Dendritic cell treated with granulocyte-macrophage colony-stimulating factor and Interleukin-4, amounts not matched to agents 40 ng/mL and 50 ng/mL, for 4 days (primary cell): ENCODE measurements at regions not wholly inside any gene's neighbourhood (a gene's known extent, or its start where the extent isn't known, plus 50 kb on each side); places are given as distances from the start of the nearest gene placed in this dataset.

ENCODE experiments used
- H3K27ac Mint-ChIP-seq: one replicate; pipeline ENCODE4 v1.8.0; 2022; ENCODE audit warnings: mild to moderate bottlenecking, mixed read lengths
- H3K27me3 Mint-ChIP-seq: one replicate; pipeline ENCODE4 v1.8.0; 2022; ENCODE audit warnings: mild to moderate bottlenecking, mixed read lengths
- H3K36me3 Mint-ChIP-seq: one replicate; pipeline ENCODE4 v1.8.0; 2022; ENCODE audit warnings: low read depth, mixed read lengths
- H3K4me1 Mint-ChIP-seq: one replicate; pipeline ENCODE4 v1.8.0; 2022; ENCODE audit warnings: low read depth, mixed read lengths
- H3K4me3 Mint-ChIP-seq: one replicate; pipeline ENCODE4 v1.8.0; 2022; ENCODE audit warnings: mild to moderate bottlenecking, moderate library complexity, mixed read lengths
- H3K9me3 Mint-ChIP-seq: one replicate; pipeline ENCODE4 v1.8.0; 2022; ENCODE audit warnings: mixed read lengths
- intact Hi-C: fragments of 100-400 bp; cut with micrococcal nuclease; formaldehyde crosslinking; loops from one replicate; pipeline ENCODE4 v1.15.0; 2022

DNA sequence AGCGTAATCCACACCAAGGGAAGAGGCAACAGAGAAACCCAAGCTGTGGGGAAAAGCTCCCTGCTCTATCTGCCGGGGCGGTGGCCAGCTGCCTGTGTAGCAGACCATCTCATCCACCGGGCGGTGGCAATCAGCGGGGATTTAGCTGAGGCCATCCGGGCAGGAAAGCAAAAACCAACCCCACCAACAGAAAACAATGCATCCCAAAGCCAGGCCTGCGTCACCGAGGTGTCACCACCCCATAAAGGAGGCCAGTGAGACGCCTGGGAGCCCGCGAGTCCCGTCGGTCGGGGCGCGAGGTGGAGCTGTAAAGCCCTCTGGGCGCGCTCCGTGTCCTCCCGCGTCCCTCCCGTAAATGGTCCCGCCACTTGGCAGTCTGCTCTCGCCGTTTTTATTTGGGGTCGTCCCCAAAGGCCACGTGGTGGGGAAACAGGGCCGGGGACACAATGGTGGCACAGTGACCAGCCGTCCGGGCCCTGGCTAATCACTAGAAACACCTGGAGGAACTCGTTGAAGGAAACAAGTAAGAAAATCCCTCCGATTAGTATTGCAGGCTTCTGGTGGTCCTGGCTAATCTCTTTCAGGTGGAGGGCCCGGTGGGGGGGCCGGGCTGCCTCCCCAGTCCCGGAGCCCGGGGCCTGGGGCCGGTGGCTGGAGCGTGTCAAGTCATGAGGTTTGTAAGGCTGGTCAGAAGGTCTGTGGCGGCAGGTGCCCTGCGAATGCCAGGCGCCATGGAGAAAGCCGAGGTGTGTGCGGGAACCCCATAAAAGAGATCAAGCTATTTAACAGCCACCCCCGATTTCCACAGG is 94.7 kb upstream of the GSC start:
- Mint-ChIP-seq H3K27ac (no peak overlapping the region), H3K4me1 (no peaks in the 10 kb centered on the region), H3K4me3 (no peak overlapping the region), H3K27me3 (peaks cover 27% of the 10 kb centered on the region), H3K9me3 (no peaks in the 10 kb centered on the region), H3K36me3 (no peaks in the 10 kb centered on the region)
- intact Hi-C loops = loop anchor here (2.0 kb wide), 1 partner anchor 48 kb away; no protein-coding TSS in a partner anchor

DNA sequence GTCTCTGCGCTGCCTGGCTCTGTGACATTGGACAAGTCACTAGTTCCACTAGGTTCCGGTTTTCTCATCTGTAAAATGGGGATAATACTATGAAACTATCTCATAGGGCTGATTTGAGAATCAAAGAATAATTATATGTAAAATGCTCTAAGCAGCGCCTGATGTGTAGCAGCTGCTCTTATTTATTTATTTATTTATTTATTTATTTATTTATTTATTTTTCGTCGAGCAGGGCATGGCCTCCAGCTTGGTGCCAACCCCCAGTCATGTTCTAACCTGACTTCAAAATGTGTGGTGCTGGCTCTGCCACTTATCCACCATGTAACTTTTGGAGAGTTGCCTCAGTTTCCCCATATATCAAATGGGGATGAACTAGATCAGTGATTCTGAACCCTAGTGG is 93.5 kb upstream of the GSC start:
- intact Hi-C loops = no loop called here
- Mint-ChIP-seq H3K27me3 (peaks cover 27% of the 10 kb centered on the region), H3K4me1 (no peaks in the 10 kb centered on the region), H3K9me3 (no peaks in the 10 kb centered on the region), H3K4me3 (no peak overlapping the region), H3K36me3 (no peaks in the 10 kb centered on the region), H3K27ac (no peak overlapping the region)

DNA sequence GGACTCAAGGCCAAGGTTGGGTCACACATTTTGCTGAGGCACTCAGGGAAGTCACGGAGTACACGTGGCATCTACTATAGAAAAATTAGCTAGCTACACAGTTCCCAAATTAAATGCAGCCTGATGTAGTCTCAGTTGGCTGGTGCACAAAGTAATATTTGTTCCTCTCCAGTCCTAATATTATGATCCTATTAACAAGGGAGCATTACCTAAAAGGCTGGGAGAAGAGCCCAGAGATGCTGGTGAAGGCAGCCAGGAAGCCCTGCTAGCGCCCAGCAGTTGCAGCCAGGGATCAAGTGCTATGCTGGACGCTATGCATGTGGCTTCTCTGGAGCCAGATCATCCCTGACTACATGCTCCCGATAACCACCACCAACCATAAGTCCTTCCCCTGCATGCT is 88.0 kb upstream of the GSC start:
- no peak overlapping the region for H3K4me3 Mint-ChIP-seq
- H3K36me3 Mint-ChIP-seq = no peaks in the 10 kb centered on the region
- intact Hi-C loops = no loop called here
- H3K4me1 Mint-ChIP-seq = no peaks in the 10 kb centered on the region
- H3K27me3 Mint-ChIP-seq = peaks cover 8% of the 10 kb centered on the region
- no peak overlapping the region for H3K27ac Mint-ChIP-seq
- H3K9me3 Mint-ChIP-seq = peaks cover 9% of the 10 kb centered on the region

DNA sequence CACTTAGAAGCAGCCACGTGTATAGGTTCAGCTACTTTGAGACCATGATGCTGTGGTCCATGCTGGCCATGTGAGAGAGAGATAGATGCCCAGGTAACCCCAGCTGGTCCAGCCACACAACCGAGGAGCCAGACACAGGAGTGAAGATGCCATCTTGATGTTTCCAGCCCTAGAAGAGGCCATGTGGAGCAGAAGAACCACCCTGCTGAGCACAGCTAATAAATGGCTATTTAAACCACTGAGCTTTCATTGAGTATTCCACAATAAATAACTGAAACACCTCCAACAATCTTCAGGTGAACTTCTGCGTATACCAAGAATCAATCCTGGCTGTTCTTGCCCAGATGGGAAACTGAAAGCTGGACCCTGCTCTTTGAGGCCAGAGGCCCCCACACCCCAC is 84.0 kb upstream of the GSC start:
- intact Hi-C loops = no loop called here
- Mint-ChIP-seq H3K36me3 (no peaks in the 10 kb centered on the region), H3K9me3 (peaks cover 9% of the 10 kb centered on the region), H3K4me3 (no peak overlapping the region), H3K27ac (no peak overlapping the region), H3K27me3 (no peaks in the 10 kb centered on the region), H3K4me1 (no peaks in the 10 kb centered on the region)

DNA sequence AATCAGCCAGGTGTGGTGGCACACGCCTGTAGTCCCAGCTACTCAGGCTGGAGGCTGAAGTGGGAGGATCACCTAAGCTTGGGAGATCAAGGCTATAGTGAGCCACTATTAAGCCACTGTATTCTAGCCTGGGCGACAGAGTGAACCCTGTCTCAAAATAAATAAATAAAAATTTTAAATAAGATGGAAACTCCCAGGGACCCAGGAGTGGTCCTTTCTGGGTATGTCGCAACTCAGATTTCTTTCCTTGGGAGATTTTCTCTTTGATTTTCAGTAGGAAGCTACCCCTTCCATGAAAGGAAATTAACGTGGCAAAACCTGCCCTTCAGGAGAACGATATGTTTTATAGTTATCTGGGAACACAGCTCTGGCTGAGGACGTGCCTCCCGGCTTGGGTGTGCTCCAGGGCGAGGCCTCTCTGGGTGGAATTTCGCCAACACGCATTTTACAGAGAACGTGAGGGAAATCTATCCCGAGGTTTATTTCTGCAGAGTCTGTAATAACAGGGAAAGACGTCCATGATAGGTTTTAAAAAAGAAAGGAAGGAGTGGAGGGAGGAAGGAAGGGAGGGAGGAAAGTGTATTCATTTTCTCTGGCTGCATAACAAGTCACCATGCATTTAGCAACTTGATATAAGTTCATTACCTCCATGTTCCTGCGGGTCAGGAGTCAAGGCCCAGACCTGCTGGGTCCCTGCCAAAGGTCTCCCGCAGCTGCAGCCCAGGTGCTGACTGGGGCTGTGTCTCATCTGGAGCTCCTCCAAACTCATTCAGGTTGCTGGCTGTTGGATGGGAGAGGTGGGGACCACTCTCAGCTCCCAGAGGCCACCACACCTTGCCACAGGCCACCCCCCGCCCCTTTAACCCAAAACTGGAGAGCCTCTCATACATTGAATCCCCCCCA is 80.6 kb upstream of the GSC start:
- Mint-ChIP-seq H3K27me3 (no peaks in the 10 kb centered on the region), H3K4me3 (no peak overlapping the region), H3K27ac (no peak overlapping the region), H3K9me3 (peaks cover 9% of the 10 kb centered on the region), H3K36me3 (no peaks in the 10 kb centered on the region), H3K4me1 (no peaks in the 10 kb centered on the region)
- intact Hi-C loops = no loop called here

GRCh38 chr14:94844593-94845152 is 74.8 kb upstream of the GSC start:
- no peaks in the 10 kb centered on the region for H3K4me1 Mint-ChIP-seq
- no peak overlapping the region for H3K4me3 Mint-ChIP-seq
- intact Hi-C loops = no loop called here
- no peaks in the 10 kb centered on the region for H3K27me3 Mint-ChIP-seq
- H3K9me3 Mint-ChIP-seq = no peaks in the 10 kb centered on the region
- no peaks in the 10 kb centered on the region for H3K36me3 Mint-ChIP-seq
- no peak overlapping the region for H3K27ac Mint-ChIP-seq

DNA sequence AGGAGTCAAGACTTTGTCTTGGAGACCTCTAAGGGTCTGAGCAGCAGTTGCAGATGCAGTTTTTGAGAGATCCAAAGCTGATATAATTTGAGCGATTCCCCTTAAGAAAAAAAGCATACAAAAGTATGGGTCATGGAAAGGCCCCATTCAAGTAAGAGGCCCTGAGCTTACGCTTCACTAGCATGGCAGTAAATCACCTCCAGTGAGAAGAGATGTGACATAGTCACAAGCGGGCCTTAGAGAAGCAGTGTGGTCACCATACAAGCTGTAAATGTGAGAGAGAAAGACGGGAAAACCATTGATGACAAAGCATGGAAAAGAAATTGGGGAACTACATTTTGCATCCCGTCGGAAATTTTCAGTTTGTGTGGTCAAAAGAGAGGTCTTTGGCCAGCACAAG is 70.6 kb upstream of the GSC start:
- H3K4me1 Mint-ChIP-seq = no peaks in the 10 kb centered on the region
- no peak overlapping the region for H3K27ac Mint-ChIP-seq
- peaks cover 2% of the 10 kb centered on the region for H3K27me3 Mint-ChIP-seq
- intact Hi-C loops = no loop called here
- H3K4me3 Mint-ChIP-seq = no peak overlapping the region
- no peaks in the 10 kb centered on the region for H3K9me3 Mint-ChIP-seq
- H3K36me3 Mint-ChIP-seq = no peaks in the 10 kb centered on the region

DNA sequence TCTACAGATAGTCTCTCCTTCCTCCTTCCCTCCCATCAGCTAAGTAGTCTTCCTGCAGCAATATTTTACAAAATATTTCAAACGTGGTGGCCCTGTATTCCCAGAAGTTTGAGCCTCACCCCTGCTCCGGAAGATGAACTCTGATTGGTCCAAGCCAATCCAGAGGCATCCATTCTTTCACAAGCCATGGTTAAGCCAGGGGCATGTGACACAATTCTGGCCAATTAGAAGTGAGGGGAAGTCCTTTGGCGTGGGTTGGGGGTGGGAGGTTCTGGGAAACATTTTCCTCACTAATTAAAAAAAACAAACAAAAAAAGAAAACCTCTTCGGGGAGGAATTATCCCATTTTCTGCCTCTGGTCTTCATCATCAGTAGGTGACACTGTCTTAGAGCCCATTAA is 69.4 kb upstream of the GSC start:
- H3K9me3 Mint-ChIP-seq = no peaks in the 10 kb centered on the region
- no peak overlapping the region for H3K27ac Mint-ChIP-seq
- intact Hi-C loops = no loop called here
- peaks cover 2% of the 10 kb centered on the region for H3K27me3 Mint-ChIP-seq
- no peaks in the 10 kb centered on the region for H3K36me3 Mint-ChIP-seq
- H3K4me1 Mint-ChIP-seq = no peaks in the 10 kb centered on the region
- no peak overlapping the region for H3K4me3 Mint-ChIP-seq

DNA sequence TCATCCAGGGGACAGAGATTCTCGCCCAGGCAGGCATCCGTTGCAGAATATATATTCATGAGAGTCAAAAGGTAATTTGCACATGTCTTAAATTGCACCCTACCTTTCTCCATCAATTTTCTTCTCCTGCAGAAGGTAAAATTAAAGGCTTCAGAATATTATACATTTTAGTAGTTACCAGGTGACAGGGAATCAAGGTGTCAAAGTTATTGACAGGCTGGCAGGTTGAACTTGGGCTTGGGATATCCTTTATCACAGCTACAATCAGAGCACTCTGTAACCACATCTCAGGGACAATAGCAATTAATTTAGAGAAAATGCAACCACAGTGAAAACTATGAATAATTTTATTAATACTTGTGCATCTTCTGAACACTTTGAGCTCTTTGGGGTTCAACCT is 66.9 kb upstream of the GSC start:
- H3K27ac Mint-ChIP-seq = no peak overlapping the region
- H3K9me3 Mint-ChIP-seq = no peaks in the 10 kb centered on the region
- intact Hi-C loops = no loop called here
- peaks cover 2% of the 10 kb centered on the region for H3K27me3 Mint-ChIP-seq
- H3K4me1 Mint-ChIP-seq = no peaks in the 10 kb centered on the region
- no peak overlapping the region for H3K4me3 Mint-ChIP-seq
- H3K36me3 Mint-ChIP-seq = no peaks in the 10 kb centered on the region

DNA sequence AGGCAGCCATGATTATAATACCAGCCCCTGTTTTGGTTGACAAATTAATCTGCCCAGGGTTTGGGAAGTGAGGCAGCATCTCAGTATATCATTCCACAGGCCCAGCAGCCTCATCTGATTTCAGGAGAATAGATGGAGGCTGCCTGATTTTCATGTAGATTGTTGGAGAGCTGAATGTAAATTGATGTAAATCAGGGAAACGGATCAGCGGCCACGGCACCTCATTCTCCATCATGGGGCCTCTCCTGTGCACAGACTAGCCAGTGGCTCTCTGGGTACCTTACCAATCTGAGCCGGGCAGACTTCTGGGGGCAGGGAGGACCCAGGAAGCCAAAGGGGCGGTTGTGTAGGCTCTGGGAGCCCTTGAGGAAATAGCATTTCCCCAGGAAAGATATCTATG is 63.7 kb upstream of the GSC start:
- H3K36me3 Mint-ChIP-seq = no peaks in the 10 kb centered on the region
- no peak overlapping the region for H3K27ac Mint-ChIP-seq
- intact Hi-C loops = no loop called here
- no peak overlapping the region for H3K4me3 Mint-ChIP-seq
- H3K9me3 Mint-ChIP-seq = no peaks in the 10 kb centered on the region
- H3K4me1 Mint-ChIP-seq = no peaks in the 10 kb centered on the region
- no peaks in the 10 kb centered on the region for H3K27me3 Mint-ChIP-seq

DNA sequence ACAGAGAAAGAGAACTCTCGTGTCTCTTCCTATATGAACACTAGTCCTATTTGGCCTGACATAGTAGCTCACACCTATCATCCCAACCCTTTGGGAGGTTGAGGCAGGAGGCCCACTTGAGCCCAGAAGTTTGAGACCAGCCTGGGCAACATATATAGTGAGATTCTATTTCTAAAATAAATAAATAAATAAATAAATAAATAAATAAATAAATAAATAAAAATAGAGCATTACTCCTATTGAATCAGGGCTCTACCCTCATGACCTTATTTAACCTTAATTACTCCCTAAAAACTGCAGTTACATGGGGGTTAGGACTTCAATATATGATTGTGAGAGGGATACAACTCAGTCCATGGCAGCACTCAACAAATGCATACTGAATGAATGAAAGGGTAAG is 61.2 kb upstream of the GSC start:
- Mint-ChIP-seq H3K9me3 (no peaks in the 10 kb centered on the region), H3K27ac (no peak overlapping the region)
- intact Hi-C loops = no loop called here

DNA sequence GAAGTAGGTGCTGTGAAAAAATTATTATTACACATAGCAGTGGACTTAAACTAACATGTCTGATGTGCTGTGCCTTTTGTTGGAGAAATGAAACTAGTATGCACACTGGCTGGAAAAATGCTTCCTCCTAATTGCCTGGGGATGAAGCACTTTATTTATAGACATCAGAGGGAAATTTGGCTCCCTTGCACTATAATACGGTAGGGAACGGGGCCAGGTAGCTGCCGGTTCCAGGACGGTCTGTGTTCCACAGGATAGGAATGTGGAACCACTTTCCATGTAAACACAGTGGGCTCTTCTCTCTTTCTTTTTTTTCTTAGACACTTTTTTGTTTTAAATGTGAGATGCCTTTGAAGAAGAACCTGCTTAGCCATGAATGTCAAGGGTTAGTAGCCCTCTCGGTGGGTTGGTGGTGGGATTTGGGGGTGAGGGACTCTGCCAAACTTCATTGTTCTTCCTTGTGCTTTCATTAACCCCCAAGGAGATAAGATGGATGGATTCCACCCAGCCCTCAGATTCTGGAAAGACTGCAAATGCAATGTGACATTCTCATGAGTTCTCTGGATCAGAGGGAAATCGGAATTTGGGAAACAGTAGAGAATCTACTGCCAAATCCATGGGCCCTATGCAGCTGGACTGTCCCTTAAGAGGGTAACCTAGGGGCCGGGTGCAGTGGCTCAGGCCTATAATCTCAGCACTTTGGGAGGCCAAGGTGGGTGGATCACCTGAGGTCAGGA is 58.0 kb upstream of the GSC start:
- Mint-ChIP-seq H3K9me3 (no peaks in the 10 kb centered on the region), H3K4me1 (no peaks in the 10 kb centered on the region), H3K36me3 (no peaks in the 10 kb centered on the region), H3K4me3 (no peak overlapping the region), H3K27ac (no peak overlapping the region), H3K27me3 (no peaks in the 10 kb centered on the region)
- intact Hi-C loops = no loop called here

More for the DNA sequence above, 61.2 kb upstream of the GSC start:
- Mint-ChIP-seq H3K4me3 (no peak overlapping the region), H3K27me3 (no peaks in the 10 kb centered on the region), H3K36me3 (no peaks in the 10 kb centered on the region), H3K4me1 (no peaks in the 10 kb centered on the region)

DNA sequence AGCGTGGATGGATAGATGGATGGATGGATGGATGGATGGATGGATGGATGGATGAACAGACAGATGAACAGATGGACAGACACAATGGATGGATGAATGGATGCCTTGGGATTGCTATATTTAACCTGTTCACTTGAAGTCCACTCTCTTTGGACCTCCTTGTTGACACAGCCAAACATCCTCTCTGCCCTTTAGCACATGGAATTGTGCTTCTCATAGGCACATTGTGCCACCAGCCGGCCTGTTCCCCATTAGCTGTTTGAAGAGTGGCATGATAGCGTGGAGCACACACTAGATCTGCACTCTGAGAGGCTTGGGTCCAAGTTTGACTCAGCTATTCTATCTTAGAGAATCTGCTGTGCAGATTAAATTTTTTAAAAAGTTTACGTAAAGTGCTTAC is 56.9 kb upstream of the GSC start:
- intact Hi-C loops = no loop called here
- Mint-ChIP-seq H3K4me1 (no peaks in the 10 kb centered on the region), H3K27ac (no peak overlapping the region), H3K9me3 (no peaks in the 10 kb centered on the region), H3K4me3 (no peak overlapping the region), H3K36me3 (no peaks in the 10 kb centered on the region), H3K27me3 (no peaks in the 10 kb centered on the region)
